SW480 (cell line): ENCODE measurements at regions not wholly inside any gene's neighbourhood (a gene's known extent, or its start where the extent isn't known, plus 50 kb on each side); places are given as distances from the start of the nearest gene placed in this dataset.

Experiments
- DNase-seq: peaks from one replicate; pipeline ENCODE4 v3.0.0-alpha.2; 2016; ENCODE audit warnings: low spot score

- no peak for DNase-seq
These were observed 255.6 kb downstream of the PREX1 start for GRCh38 chr20:48571949-48572847.

GRCh38 chr20:48569679-48570078 is 258.1 kb downstream of the PREX1 start:
- DNase-seq, result no peak

GRCh38 chr20:48568520-48568919 is 259.3 kb downstream of the PREX1 start:
- DNase-seq, result no peak

GRCh38 chr20:48567145-48567544 is 260.7 kb downstream of the PREX1 start:
- DNase-seq, result no peak

GRCh38 chr20:48564982-48565539 is 262.7 kb downstream of the PREX1 start:
- DNase-seq, result peak; percentile 16

GRCh38 chr20:48563191-48563870 is 264.5 kb downstream of the PREX1 start:
- no peak for DNase-seq

- DNase-seq, result no peak
These were observed 265.1 kb downstream of the PREX1 start for GRCh38 chr20:48562586-48563116.

- DNase-seq, result no peak
These were observed 268.9 kb downstream of the PREX1 start for GRCh38 chr20:48558906-48559305.

GRCh38 chr20:48557380-48557779 is 270.4 kb downstream of the PREX1 start:
- no peak for DNase-seq

- no peak for DNase-seq
These were observed 270.8 kb downstream of the PREX1 start for GRCh38 chr20:48556956-48557355.

- DNase-seq, result no peak
These were observed 275.2 kb downstream of the PREX1 start for GRCh38 chr20:48552550-48552949.

- DNase-seq, result peak; percentile 35
These were observed 277.0 kb downstream of the PREX1 start for GRCh38 chr20:48550814-48551213.

GRCh38 chr20:48547664-48548063 is 280.1 kb downstream of the PREX1 start:
- DNase-seq, result no peak

- DNase-seq, result peak; percentile 42
These were observed 283.1 kb downstream of the PREX1 start for GRCh38 chr20:48544402-48545339.

GRCh38 chr20:48541581-48542071 is 286.2 kb downstream of the PREX1 start:
- no peak for DNase-seq

GRCh38 chr20:48538856-48539255 is 288.9 kb downstream of the PREX1 start:
- no peak for DNase-seq

GRCh38 chr20:48538058-48538825 is 289.6 kb downstream of the PREX1 start:
- DNase-seq, result peak; percentile 78

GRCh38 chr20:48536206-48536605 is 291.6 kb downstream of the PREX1 start:
- DNase-seq, result no peak

- DNase-seq, result no peak
These were observed 292.2 kb downstream of the PREX1 start for GRCh38 chr20:48535556-48535955.

GRCh38 chr20:48532028-48532427 is 295.8 kb downstream of the PREX1 start:
- no peak for DNase-seq

- no peak for DNase-seq
These were observed 296.3 kb downstream of the PREX1 start for GRCh38 chr20:48531505-48531904.
